GM19043 (cell line): ENCODE measurements at regions not wholly inside any gene's neighbourhood (a gene's known extent, or its start where the extent isn't known, plus 50 kb on each side); places are given as distances from the start of the nearest gene placed in this dataset.
"Not testable (repeated sequence)": the region's sequence is repeated elsewhere in the genome, so short reads cannot be mapped to it uniquely, and the experiment has no call there.

Experiments used
- ATAC-seq: cut with Tn5 transposase; IDR thresholded peaks from one replicate; pipeline ENCODE4 v1.9.1; 2021; ENCODE audit warnings: low read depth; ENCODE audit not compliant: unreplicated experiment

DNA sequence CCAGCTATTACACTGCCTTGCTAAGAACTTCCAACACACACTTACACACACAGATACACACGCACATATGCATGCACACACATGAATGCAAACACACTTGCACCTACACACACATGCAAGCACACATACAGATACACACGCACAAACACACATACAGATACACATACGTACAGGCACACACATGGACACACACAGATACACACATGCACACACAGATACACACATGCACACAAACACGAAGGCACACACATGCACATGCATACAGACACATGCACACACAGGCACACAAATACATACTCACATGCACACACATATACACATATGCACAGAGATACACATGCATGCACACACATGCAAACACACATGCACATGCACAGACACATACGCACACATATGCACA is 284.3 kb upstream of the FRG2C start:
- not testable (repeated sequence) for ATAC-seq

DNA sequence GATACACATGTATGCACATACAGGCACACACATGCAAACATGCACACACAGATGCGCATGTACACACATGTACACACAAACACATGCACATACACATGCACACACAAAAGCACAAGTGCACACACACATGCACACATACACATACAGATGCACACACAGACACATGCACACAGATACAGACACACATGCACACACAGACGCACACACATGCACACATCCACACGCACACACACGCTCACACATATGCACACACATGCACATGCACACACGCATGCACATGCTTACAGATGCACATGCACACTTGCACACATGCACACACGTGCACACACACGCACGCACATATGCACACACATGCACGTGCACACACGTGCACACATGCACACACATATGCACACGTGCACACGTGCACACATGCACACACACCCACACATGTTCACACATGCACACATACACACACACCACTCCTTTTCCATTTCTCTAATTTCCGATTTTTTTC is 283.8 kb upstream of the FRG2C start:
- no peak for ATAC-seq

- ATAC-seq = not testable (repeated sequence)
These were observed 280.1 kb upstream of the FRG2C start for GRCh38 chr3:75384016-75384415.

- ATAC-seq = not testable (repeated sequence)
These were observed 275.5 kb upstream of the FRG2C start for GRCh38 chr3:75388486-75389124.

- ATAC-seq = not testable (repeated sequence)
These were observed 270.8 kb upstream of the FRG2C start for GRCh38 chr3:75393288-75393694.

GRCh38 chr3:75394102-75394501 is 270.0 kb upstream of the FRG2C start:
- not testable (repeated sequence) for ATAC-seq

DNA sequence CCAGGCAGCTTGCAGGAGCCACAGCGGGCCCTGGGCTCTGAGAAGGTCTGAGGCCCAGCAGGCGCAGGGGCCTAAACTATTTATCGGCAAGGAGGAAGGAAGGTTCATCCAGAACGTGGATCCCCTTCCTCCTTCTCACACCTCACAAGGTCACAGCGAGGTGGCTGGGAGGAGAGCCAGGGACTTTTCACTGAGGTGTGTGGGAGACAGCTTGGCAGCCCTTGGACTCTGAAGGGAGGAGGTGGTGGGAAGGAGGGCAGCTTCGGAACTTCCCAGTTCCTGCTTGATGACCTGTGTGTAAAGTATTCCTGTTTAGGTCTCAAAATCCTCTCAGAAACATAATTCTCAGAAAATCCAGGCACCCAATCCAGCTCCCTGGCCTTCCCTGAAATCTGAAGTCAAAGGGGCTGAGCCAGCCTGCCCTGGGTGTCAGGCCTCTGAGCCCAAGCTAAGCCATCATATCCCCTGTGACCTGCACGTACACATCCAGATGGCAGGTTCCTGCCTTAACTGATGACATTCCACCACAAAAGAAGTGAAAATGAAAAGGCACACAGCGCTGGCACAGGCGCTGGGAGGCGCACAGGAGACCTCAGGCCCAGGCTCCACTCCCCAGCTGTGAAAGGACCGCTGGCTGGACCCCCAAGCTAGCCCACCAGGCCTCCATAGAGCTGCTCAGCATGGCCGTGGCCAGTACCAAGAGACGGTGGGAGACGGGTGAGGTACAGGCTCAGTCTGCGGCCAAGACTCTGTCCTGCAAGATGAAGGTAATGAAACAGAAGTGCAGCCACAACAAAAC is 269.4 kb upstream of the FRG2C start:
- not testable (repeated sequence) for ATAC-seq

- ATAC-seq = no peak
These were observed 268.4 kb upstream of the FRG2C start for GRCh38 chr3:75395580-75396315.

DNA sequence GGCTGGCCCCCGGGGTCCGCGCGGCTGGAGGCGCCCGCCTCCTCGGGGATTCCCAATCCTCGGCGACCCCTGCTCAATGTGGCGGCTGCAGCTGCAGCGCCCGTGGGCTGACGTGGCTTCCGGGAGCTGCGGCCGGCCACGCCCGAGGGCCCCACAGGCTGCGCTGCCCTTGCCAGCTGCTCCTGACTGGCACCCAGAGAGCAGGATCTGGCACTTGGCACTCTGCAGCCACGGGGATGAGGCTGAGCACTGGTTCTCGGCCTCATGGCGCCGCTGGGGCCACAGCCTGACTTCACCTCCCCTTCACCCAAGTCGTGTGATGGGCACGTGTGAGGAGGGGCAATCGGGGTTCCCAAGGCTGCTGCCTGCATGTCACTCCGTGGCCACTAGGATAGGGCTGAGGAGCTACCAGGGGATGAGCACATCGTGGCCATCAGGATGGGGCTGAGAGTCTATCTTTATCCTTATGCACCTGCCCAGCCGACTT is 267.8 kb upstream of the FRG2C start:
- no peak for ATAC-seq

- ATAC-seq = not testable (repeated sequence)
These were observed 266.6 kb upstream of the FRG2C start for GRCh38 chr3:75397486-75397885.

- ATAC-seq = not testable (repeated sequence)
These were observed 241.8 kb upstream of the FRG2C start for GRCh38 chr3:75422101-75422945.

GRCh38 chr3:75425379-75425778 is 238.7 kb upstream of the FRG2C start:
- ATAC-seq = not testable (repeated sequence)

DNA sequence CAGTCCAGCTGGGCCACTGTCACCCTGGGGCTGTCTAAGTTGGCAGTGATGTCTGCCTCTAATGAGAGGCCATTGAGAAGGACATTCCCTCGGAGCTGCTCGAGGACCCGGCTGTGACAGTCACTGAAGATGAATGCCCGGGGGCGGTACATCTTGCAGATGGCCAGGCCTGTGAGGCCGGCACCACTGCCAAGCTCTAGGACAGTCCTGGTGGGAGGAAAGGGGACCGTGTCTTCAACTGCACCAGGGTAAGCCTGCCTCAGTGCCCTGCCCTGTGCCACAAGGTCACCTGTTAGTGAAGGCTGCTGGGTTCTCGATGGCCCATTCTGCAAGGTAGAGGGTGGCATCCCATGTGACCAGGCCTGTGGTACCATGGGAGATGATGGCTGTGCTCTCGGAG is 236.6 kb upstream of the FRG2C start:
- not testable (repeated sequence) for ATAC-seq

- not testable (repeated sequence) for ATAC-seq
These were observed 236.2 kb upstream of the FRG2C start for GRCh38 chr3:75427906-75428305.

DNA sequence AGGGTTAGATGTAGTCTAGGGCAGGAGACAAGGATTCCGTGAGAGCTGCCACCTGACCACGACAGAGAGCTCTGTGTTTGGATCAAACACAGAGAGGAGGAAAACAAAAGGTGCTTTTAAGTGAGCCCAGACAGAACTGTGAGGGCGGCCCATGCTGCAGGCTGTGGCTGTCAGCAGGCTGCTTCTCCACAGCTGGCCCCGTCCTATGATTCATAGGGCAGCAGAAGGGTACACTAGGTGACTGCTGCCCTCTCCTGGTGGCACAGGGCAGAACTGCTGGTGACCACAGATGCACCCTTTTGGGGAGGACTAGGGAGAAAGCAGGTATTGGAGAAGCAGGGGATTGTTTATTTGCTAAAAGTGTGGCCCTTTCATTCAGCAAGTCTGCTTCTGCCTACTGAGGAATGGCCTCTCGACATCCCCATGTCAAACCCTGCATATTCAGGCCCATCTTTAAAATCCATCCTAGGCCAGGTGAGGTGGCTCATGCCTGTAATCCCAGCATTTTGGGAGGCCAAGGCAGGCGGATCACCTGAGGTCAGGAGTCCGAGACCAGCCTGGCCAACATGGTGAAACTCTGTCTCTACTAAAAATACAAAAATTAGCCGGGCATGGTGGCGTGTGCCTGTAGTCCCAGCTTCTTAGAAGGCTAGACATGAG is 234.4 kb upstream of the FRG2C start:
- ATAC-seq = not testable (repeated sequence)

DNA sequence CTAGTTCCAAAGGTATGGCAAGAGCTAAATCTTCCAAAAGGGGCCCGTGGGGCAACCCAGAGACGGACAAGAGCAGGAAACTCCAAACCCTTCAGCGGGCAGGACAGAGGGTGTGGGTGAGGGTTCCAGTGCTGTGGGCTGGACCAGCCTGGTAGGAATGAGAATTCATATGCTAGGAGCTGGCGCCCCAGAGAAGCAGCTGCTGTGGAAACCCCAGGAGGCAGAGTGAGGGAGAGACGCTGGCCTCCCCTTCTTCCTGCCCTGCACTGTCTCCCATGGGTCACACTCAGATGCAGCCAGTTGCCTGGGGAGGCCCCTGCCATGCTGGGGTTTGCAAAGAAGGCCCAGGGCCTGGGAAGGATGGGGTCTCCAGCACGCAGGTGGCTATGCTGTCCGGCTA is 233.7 kb upstream of the FRG2C start:
- ATAC-seq = not testable (repeated sequence)

DNA sequence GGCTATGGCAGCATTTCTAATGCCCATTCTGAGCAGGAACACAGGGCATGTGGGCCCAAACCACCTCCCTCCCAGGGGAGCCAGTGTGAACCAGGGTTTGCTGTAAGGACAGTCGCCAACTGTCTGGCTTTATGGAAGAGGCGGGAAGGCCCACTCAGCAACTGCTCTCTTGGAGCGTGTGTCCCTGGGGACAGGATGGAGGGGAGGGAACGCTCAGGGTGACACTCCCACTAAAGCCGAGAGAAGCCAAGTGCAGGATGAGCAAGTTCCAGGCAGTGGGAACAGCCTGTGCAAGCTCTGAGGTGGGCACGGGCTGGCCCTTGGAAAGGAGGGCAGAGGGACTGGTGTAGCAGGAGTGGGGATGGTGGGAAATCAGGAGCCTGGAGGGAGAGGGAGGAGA is 233.0 kb upstream of the FRG2C start:
- not testable (repeated sequence) for ATAC-seq

GRCh38 chr3:75432466-75432865 is 231.7 kb upstream of the FRG2C start:
- ATAC-seq = not testable (repeated sequence)

DNA sequence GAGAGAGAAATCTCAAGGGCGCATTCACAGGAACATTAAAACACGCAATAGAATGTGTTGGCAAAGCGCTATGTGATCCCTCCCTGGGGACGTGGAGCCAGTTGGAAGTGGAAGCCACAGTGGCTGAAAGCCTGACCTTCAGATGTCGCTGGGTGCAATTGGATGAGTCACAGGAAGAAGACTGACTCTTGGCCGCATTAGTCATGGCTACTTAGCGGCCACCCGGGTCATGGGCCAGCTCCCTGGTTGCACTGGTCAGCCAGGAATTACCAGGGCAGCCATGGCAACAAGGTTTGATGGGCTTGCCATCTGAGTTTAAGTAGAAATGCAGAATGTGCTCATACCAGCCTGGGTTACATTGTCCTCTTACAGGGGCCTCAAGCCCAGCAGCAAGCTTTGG is 231.2 kb upstream of the FRG2C start:
- not testable (repeated sequence) for ATAC-seq
